ENCODE measurements at regions not wholly inside any gene's neighbourhood (a gene's known extent, or its start where the extent isn't known, plus 50 kb on each side); places are given as distances from the start of the nearest gene placed in this dataset.
"Not testable (repeated sequence)": the region's sequence is repeated elsewhere in the genome, so short reads cannot be mapped to it uniquely, and the experiment has no call there.

- no peak for DNase-seq (ENCODE audit: low read depth)
Observed at GRCh38 chr1:119253366-119253765, 112.9 kb upstream of the WARS2 start.

GRCh38 chr1:119254067-119254720, 113.7 kb upstream of the WARS2 start:
- peak; percentile 38 for DNase-seq (ENCODE audit: low read depth)

- DNase-seq (ENCODE audit: low read depth), result not testable (repeated sequence)
Observed at GRCh38 chr1:119256089-119256488, 112.5 kb upstream of the HAO2 start.

- no peak for DNase-seq (ENCODE audit: low read depth)
Observed at GRCh38 chr1:119260506-119260905, 108.1 kb upstream of the HAO2 start.

GRCh38 chr1:119266386-119266785, 102.2 kb upstream of the HAO2 start:
- no peak for DNase-seq (ENCODE audit: low read depth)

- no peak for DNase-seq (ENCODE audit: low read depth)
Observed at GRCh38 chr1:119266858-119267257, 101.7 kb upstream of the HAO2 start.

- DNase-seq (ENCODE audit: low read depth), result not testable (repeated sequence)
Observed at GRCh38 chr1:119267288-119267687, 101.3 kb upstream of the HAO2 start.

GRCh38 chr1:119268879-119269278, 99.7 kb upstream of the HAO2 start:
- no peak for DNase-seq (ENCODE audit: low read depth)

- peak; percentile 81 for DNase-seq (ENCODE audit: low read depth)
Observed at GRCh38 chr1:119275145-119276134, 93.1 kb upstream of the HAO2 start.

- no peak for DNase-seq (ENCODE audit: low read depth)
Observed at GRCh38 chr1:119276558-119276957, 92.0 kb upstream of the HAO2 start.

- peak; percentile 91 for DNase-seq (ENCODE audit: low read depth)
Observed at GRCh38 chr1:119279456-119280381, 88.9 kb upstream of the HAO2 start.

- DNase-seq (ENCODE audit: low read depth), result peak; percentile 70
Observed at GRCh38 chr1:119285482-119285881, 83.1 kb upstream of the HAO2 start.

GRCh38 chr1:119286587-119287181, 81.9 kb upstream of the HAO2 start:
- DNase-seq (ENCODE audit: low read depth), result peak; percentile 60

GRCh38 chr1:119288751-119289150, 79.8 kb upstream of the HAO2 start:
- DNase-seq (ENCODE audit: low read depth), result no peak

GRCh38 chr1:119290297-119290696, 78.3 kb upstream of the HAO2 start:
- no peak for DNase-seq (ENCODE audit: low read depth)

- no peak for DNase-seq (ENCODE audit: low read depth)
Observed at GRCh38 chr1:119291611-119292206, 76.9 kb upstream of the HAO2 start.

GRCh38 chr1:119293797-119294196, 74.8 kb upstream of the HAO2 start:
- DNase-seq (ENCODE audit: low read depth), result no peak

GRCh38 chr1:119294199-119294598, 74.4 kb upstream of the HAO2 start:
- no peak for DNase-seq (ENCODE audit: low read depth)

- no peak for DNase-seq (ENCODE audit: low read depth)
Observed at GRCh38 chr1:119294722-119295121, 73.9 kb upstream of the HAO2 start.

- peak; percentile 73 for DNase-seq (ENCODE audit: low read depth)
Observed at GRCh38 chr1:119298687-119299303, 69.8 kb upstream of the HAO2 start.

GRCh38 chr1:119302011-119302410, 66.6 kb upstream of the HAO2 start:
- no peak for DNase-seq (ENCODE audit: low read depth)
